ENCODE measurements at regions not wholly inside any gene's neighbourhood (a gene's known extent, or its start where the extent isn't known, plus 50 kb on each side); places are given as distances from the start of the nearest gene placed in this dataset.

DNA sequence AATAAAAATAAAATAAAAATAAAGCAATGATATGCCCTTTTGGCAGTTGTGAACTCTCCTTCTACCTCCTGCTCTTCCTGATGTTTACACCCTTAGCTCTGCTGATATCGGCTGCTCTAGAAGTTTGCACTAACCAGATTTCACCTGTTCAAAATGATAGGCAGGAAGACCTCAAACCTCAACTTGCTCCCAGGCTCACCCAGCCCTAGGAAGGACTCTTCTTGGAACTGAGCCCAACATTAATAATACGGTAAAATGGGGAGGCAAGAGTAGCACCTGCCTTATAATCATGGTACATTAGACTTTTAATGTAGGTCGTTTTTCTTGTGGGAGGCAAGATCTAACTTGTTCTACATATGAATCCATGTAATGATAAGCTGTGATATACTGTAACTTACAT lies 61.2 kb upstream of the MED13 start:
- DNase-seq (peak in 1 of 2 donors; percentile 50), FAIRE-seq (no peak)
- no peaks in the 10 kb centered on the region for H3K9me3 ChIP-seq (ENCODE audit: control insufficient read depth in 2 of 2, insufficient read depth in 1 of 2, low read depth in 1 of 2, low read length in 1 of 2)
- no peak overlapping the region for H3K27ac ChIP-seq (ENCODE audit: low read depth in 1 of 3, low read length in 2 of 3)
- H3K27me3 ChIP-seq (ENCODE audit: control insufficient read depth in 3 of 3, insufficient read depth in 3 of 3, low read length in 3 of 3), result no peaks in the 10 kb centered on the region
- H3K4me3 ChIP-seq (ENCODE audit: low read depth in 1 of 3, low read length in 3 of 3), result no peak overlapping the region
- H3K36me3 ChIP-seq (ENCODE audit: control insufficient read depth in 3 of 3, insufficient read depth in 2 of 3, low read depth in 1 of 3, low read length in 3 of 3), result no peaks in the 10 kb centered on the region
- peaks cover 0 to 2% (median 0%) of the 10 kb centered on the region in 3 donors for H3K4me1 ChIP-seq (ENCODE audit: control insufficient read depth in 3 of 3, insufficient read depth in 2 of 3, low read depth in 1 of 3, low read length in 2 of 3)
- WGBS, 3 donors, result 4 to 41% (median 19%) methylated on average over 3 of the region's 3 CpGs

GRCh38 chr17:62125307-62125706 lies 60.2 kb upstream of the MED13 start:
- H3K27me3 ChIP-seq (ENCODE audit: control insufficient read depth in 3 of 3, insufficient read depth in 3 of 3, low read length in 3 of 3), result no peaks in the 10 kb centered on the region
- H3K4me3 ChIP-seq (ENCODE audit: low read depth in 1 of 3, low read length in 3 of 3), result no peak overlapping the region
- H3K4me1 ChIP-seq (ENCODE audit: control insufficient read depth in 3 of 3, insufficient read depth in 2 of 3, low read depth in 1 of 3, low read length in 2 of 3), result peaks cover 0 to 4% (median 0%) of the 10 kb centered on the region in 3 donors
- WGBS, 3 donors, result 85 to 87% (median 85%) methylated on average over 5 of the region's 5 CpGs
- H3K9me3 ChIP-seq (ENCODE audit: control insufficient read depth in 2 of 2, insufficient read depth in 1 of 2, low read depth in 1 of 2, low read length in 1 of 2), result no peaks in the 10 kb centered on the region
- DNase-seq (no peak), FAIRE-seq (no peak)
- no peaks in the 10 kb centered on the region for H3K36me3 ChIP-seq (ENCODE audit: control insufficient read depth in 3 of 3, insufficient read depth in 2 of 3, low read depth in 1 of 3, low read length in 3 of 3)
- no peak overlapping the region for H3K27ac ChIP-seq (ENCODE audit: low read depth in 1 of 3, low read length in 2 of 3)

DNA sequence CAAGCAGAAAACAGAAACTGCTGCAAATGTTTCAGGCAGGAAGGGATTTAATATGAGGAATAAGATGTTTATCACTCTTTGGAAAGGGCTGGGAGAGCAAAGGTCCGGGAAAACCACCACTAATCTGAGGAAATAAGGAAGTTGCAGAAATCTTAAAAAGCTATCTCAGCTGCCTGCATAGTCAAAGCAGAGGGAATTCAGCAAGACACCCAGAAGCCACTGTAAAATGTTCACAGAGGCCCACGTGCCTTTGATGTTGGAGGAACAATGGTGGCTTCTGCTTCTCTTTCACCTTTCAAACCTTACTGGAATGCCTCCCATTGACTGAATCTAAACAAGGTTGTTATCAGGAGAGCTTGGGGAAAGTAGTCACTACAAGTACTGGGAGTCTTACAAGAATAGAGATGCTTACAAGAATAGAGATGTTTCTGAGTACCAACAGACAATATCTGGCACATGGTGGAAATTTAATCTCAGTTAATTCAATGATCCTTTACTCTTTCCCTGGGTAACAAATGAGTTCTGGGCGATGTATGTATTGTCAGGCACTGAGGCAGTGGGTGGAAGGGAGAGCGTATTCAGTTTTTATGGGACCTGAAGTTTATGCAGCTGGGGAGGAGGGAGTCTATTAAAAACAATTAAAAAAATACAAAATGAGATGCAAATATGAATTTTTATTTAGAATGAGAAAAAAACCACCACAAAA lies 56.1 kb upstream of the MED13 start:
- peaks cover 0 to 4% (median 0%) of the 10 kb centered on the region in 3 donors for H3K4me1 ChIP-seq (ENCODE audit: control insufficient read depth in 3 of 3, insufficient read depth in 2 of 3, low read depth in 1 of 3, low read length in 2 of 3)
- 50 to 58% (median 50%) methylated on average over 4 of the region's 4 CpGs for WGBS, 3 donors
- H3K4me3 ChIP-seq (ENCODE audit: low read depth in 1 of 3, low read length in 3 of 3), result no peak overlapping the region
- no peaks in the 10 kb centered on the region for H3K36me3 ChIP-seq (ENCODE audit: control insufficient read depth in 3 of 3, insufficient read depth in 2 of 3, low read depth in 1 of 3, low read length in 3 of 3)
- no peaks in the 10 kb centered on the region for H3K27me3 ChIP-seq (ENCODE audit: control insufficient read depth in 3 of 3, insufficient read depth in 3 of 3, low read length in 3 of 3)
- DNase-seq, result peak; percentile 42 to 75
- peak overlapping the region in 1 of 3 donors; percentile 58 for H3K27ac ChIP-seq (ENCODE audit: low read depth in 1 of 3, low read length in 2 of 3)
- no peaks in the 10 kb centered on the region for H3K9me3 ChIP-seq (ENCODE audit: control insufficient read depth in 2 of 2, insufficient read depth in 1 of 2, low read depth in 1 of 2, low read length in 1 of 2)
- no peak for FAIRE-seq

GRCh38 chr17:62119373-62119772 lies 54.3 kb upstream of the MED13 start:
- DNase-seq (no peak), FAIRE-seq (no peak)
- no peak overlapping the region for H3K27ac ChIP-seq (ENCODE audit: low read depth in 1 of 3, low read length in 2 of 3)
- H3K36me3 ChIP-seq (ENCODE audit: control insufficient read depth in 3 of 3, insufficient read depth in 2 of 3, low read depth in 1 of 3, low read length in 3 of 3), result no peaks in the 10 kb centered on the region
- 46 to 48% (median 48%) methylated on average over 2 of the region's 2 CpGs for WGBS, 3 donors
- no peaks in the 10 kb centered on the region for H3K27me3 ChIP-seq (ENCODE audit: control insufficient read depth in 3 of 3, insufficient read depth in 3 of 3, low read length in 3 of 3)
- H3K4me3 ChIP-seq (ENCODE audit: low read depth in 1 of 3, low read length in 3 of 3), result no peak overlapping the region
- no peaks in the 10 kb centered on the region for H3K9me3 ChIP-seq (ENCODE audit: control insufficient read depth in 2 of 2, insufficient read depth in 1 of 2, low read depth in 1 of 2, low read length in 1 of 2)
- H3K4me1 ChIP-seq (ENCODE audit: control insufficient read depth in 3 of 3, insufficient read depth in 2 of 3, low read depth in 1 of 3, low read length in 2 of 3), result peaks cover 0 to 4% (median 0%) of the 10 kb centered on the region in 3 donors

Data from small intestine (tissue), 7 donors.